Neuronal stem cell (in vitro differentiated cells): ENCODE measurements at regions not wholly inside any gene's neighbourhood (a gene's known extent, or its start where the extent isn't known, plus 50 kb on each side); places are given as distances from the start of the nearest gene placed in this dataset.

Experiments used
- DNase-seq: peaks from one replicate; pipeline ENCODE4 v3.0.0-alpha.2; 2013; ENCODE audit warnings: low spot score
- H2AFZ ChIP-seq: one replicate; pipeline ENCODE4 v1.6.1; 2013; ENCODE audit warnings: mild to moderate bottlenecking, low read length, inconsistent platforms
- H2AK5ac ChIP-seq: 2 replicates; pipeline ENCODE4 v1.6.1; 2013; ENCODE audit warnings: low read depth, mild to moderate bottlenecking, inconsistent platforms, low read length, moderate library complexity, mixed read lengths
- H2BK120ac ChIP-seq: 2 replicates; pipeline ENCODE4 v1.6.1; 2013; ENCODE audit warnings: low read depth, mild to moderate bottlenecking, inconsistent platforms, low read length, moderate library complexity, mixed read lengths
- H2BK12ac ChIP-seq: one replicate; pipeline ENCODE4 v1.6.1; 2013; ENCODE audit warnings: low read length, inconsistent platforms
- H2BK15ac ChIP-seq: 2 replicates; pipeline ENCODE4 v1.6.1; 2013; ENCODE audit warnings: mild to moderate bottlenecking, low read length, inconsistent platforms, mixed read lengths
- H2BK5ac ChIP-seq: one replicate; pipeline ENCODE4 v1.6.1; 2013; ENCODE audit warnings: inconsistent platforms, mild to moderate bottlenecking, low read length, moderate library complexity
- H3K14ac ChIP-seq: one replicate; pipeline ENCODE4 v1.6.1; 2013; ENCODE audit warnings: low read length, inconsistent platforms
- H3K18ac ChIP-seq: 2 replicates; pipeline ENCODE4 v1.6.1; 2013; ENCODE audit warnings: low read length, inconsistent platforms
- H3K23ac ChIP-seq: 2 replicates; pipeline ENCODE4 v1.6.1; 2013; ENCODE audit warnings: low read depth, mild to moderate bottlenecking, mixed read lengths, low read length, inconsistent platforms; ENCODE audit not compliant: poor library complexity
- H3K27ac ChIP-seq: replicated peaks from 3 replicates; pipeline ENCODE4 v1.5.1; 2013; ENCODE audit warnings: low read length, inconsistent platforms
- H3K27me3 ChIP-seq, 3 experiments: 2 replicates each; pipeline ENCODE4 v1.6.1; 2013; ENCODE audit warnings: low read length in 3 of 3, mild to moderate bottlenecking in 2 of 3, inconsistent platforms in 1 of 3, low read depth in 1 of 3, mixed read lengths in 1 of 3, moderate library complexity in 1 of 3; ENCODE audit not compliant: control insufficient read depth in 3 of 3, insufficient read depth in 3 of 3
- H3K36me3 ChIP-seq, 2 donors: replicated peaks in 1 of 2; 2 replicates each; pipeline ENCODE4 v1.6.1; 2013; ENCODE audit warnings: low read length in 2 of 2; ENCODE audit not compliant: control insufficient read depth in 2 of 2, insufficient read depth in 2 of 2
- H3K4ac ChIP-seq: 2 replicates; pipeline ENCODE4 v1.6.1; 2013; ENCODE audit warnings: inconsistent platforms, mild to moderate bottlenecking, low read length, moderate library complexity
- H3K4me1 ChIP-seq, 2 donors: 1 replicate in 1 of 2; 2 replicates in 1 of 2; pipeline ENCODE4 v1.6.1; 2013; ENCODE audit warnings: low read length in 2 of 2, low read depth in 1 of 2; ENCODE audit not compliant: control insufficient read depth in 2 of 2, insufficient read depth in 1 of 2
- H3K4me2 ChIP-seq: one replicate; pipeline ENCODE4 v1.6.1; 2013; ENCODE audit warnings: mild to moderate bottlenecking, low read length, inconsistent platforms; ENCODE audit not compliant: insufficient read depth, poor library complexity, severe bottlenecking
- H3K4me3 ChIP-seq, 2 donors: 2 replicates each; pipeline ENCODE4 v1.5.1; 2013; ENCODE audit warnings: low read length in 2 of 2, mild to moderate bottlenecking in 2 of 2, inconsistent platforms in 1 of 2, moderate library complexity in 1 of 2
- H3K79me1 ChIP-seq: one replicate; pipeline ENCODE4 v1.6.1; 2013; ENCODE audit warnings: low read depth, mild to moderate bottlenecking, inconsistent platforms, low read length, moderate library complexity
- H3K9ac ChIP-seq: one replicate; pipeline ENCODE4 v1.6.1; 2013; ENCODE audit warnings: mild to moderate bottlenecking, low read depth, low read length, inconsistent platforms; ENCODE audit not compliant: poor library complexity
- H3K9me3 ChIP-seq, 2 donors: replicated peaks in 1 of 2; 2 replicates each; pipeline versions ENCODE3 to v1.6.1; 2013; ENCODE audit warnings: low read length in 2 of 2, mild to moderate bottlenecking in 2 of 2, inconsistent platforms in 1 of 2, low read depth in 1 of 2, mixed read lengths in 1 of 2, moderate library complexity in 1 of 2; ENCODE audit not compliant: control insufficient read depth in 2 of 2, insufficient read depth in 1 of 2
- H4K8ac ChIP-seq: one replicate; pipeline ENCODE4 v1.6.1; 2013; ENCODE audit warnings: low read depth, mild to moderate bottlenecking, inconsistent platforms, low read length, moderate library complexity
- H4K91ac ChIP-seq: one replicate; pipeline ENCODE4 v1.6.1; 2013; ENCODE audit warnings: low read length, low read depth, mild to moderate bottlenecking, inconsistent platforms; ENCODE audit not compliant: poor library complexity
- WGBS, 2 donors: extraction: QIAGEN DNeasy Blood & Tissue Kit; methylation state at CpG; one replicate each; pipeline ENCODE4 v1.1.7; 2013; ENCODE audit warnings: missing lambda C conversion rate in 2 of 2, mixed read lengths in 1 of 2; ENCODE audit not compliant: insufficient read length in 2 of 2, insufficient replicate concordance in 1 of 2; ENCODE audit errors: extremely low coverage in 2 of 2; 5-methylcytosine and 5-hydroxymethylcytosine counted together

GRCh38 chr4:81623434-81623833 lies 151.7 kb upstream of the RASGEF1B start:
- no CpG with 5 or more reads among the region's 2 CpGs for WGBS, 2 donors

DNA sequence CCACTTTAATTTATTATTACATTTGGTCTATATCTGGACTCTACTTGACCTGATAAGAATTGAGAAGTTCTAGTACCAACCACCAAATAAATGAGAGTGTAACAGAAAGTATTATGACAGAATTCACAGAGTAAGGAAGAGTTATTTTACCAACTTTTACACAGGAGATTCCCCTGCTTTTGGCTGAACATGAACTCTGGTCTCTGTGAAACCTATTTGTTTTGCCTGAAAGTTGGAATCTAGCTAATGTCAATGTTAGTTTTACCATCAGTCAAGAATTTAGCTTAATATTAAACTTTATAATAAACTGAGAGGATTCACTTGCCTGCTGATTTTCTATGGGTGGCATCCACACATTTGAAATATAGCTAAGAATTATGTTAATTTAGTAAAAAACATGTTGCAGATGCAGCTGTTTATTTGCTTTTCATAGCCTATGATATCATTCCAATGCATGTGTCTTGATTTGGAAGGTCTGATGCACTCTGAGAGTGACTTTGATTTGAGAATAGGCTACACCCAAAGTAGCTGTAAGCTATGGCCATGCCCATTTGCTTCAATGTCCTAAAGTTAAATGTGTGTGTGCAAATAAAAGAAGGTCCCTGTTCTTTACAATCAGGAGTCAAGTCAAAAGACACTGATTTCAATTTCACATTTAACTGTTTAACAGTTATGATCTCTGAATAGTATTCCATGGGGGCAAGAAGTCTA lies 150.9 kb upstream of the RASGEF1B start:
- DNase-seq = no peak
- Histone ChIP-seq H2BK12ac (no peak overlapping the region), H3K27ac (no peak overlapping the region), H2AFZ (no peak overlapping the region), H3K4ac (no peak overlapping the region), H3K36me3 (no peaks in the 10 kb centered on the region), H3K4me2 (no peak overlapping the region), H4K8ac (no peak overlapping the region), H3K14ac (no peak overlapping the region), H3K9me3 (no peaks in the 10 kb centered on the region), H3K23ac (no peak overlapping the region), H3K27me3 (no peaks in the 10 kb centered on the region), H2BK15ac (no peak overlapping the region), H2AK5ac (no peak overlapping the region), H4K91ac (no peak overlapping the region), H3K4me3 (no peak overlapping the region), H3K9ac (no peak overlapping the region), H2BK5ac (no peak overlapping the region), H2BK120ac (no peak overlapping the region), H3K79me1 (no peaks in the 10 kb centered on the region), H3K4me1 (no peaks in the 10 kb centered on the region), H3K18ac (no peak overlapping the region)

More at GRCh38 chr4:81623434-81623833, 151.7 kb upstream of the RASGEF1B start:
- no peak overlapping the region for H3K18ac ChIP-seq
- no peak overlapping the region for H3K4ac ChIP-seq
- H3K23ac ChIP-seq = no peak overlapping the region
- no peak overlapping the region for H3K14ac ChIP-seq
- H3K27me3 ChIP-seq = no peaks in the 10 kb centered on the region
- H3K4me1 ChIP-seq = no peaks in the 10 kb centered on the region
- no peak overlapping the region for H3K4me3 ChIP-seq
- no peak overlapping the region for H3K27ac ChIP-seq
- H3K4me2 ChIP-seq = no peak overlapping the region
- H2AK5ac ChIP-seq = no peak overlapping the region
- no peak overlapping the region for H2BK5ac ChIP-seq
- H3K9ac ChIP-seq = no peak overlapping the region
- no peak overlapping the region for H2BK12ac ChIP-seq
- H2BK120ac ChIP-seq = no peak overlapping the region
- no peak for DNase-seq
- no peak overlapping the region for H4K91ac ChIP-seq
- H3K79me1 ChIP-seq = no peaks in the 10 kb centered on the region
- no peak overlapping the region for H4K8ac ChIP-seq
- no peaks in the 10 kb centered on the region for H3K36me3 ChIP-seq
- H2BK15ac ChIP-seq = no peak overlapping the region
- no peaks in the 10 kb centered on the region for H3K9me3 ChIP-seq
- H2AFZ ChIP-seq = no peak overlapping the region

DNA sequence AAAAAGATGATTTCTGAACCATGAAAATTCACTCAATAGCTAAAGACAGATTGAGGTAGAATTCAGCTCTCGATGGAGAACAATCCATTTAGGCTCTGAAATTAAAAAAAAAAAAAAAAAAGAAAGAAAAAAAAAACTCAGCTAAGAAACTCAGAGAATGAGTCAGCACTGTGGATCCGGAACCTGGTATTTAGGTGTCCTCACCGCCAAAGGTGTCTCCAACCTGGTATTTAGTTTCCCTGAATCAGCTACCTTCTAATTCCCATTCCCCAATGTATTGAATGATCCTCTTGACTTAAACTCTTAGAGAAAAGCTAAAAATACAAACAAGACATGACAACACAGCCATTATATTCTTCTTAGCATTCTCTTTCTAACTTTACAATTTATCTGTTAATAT lies 150.3 kb upstream of the RASGEF1B start:
- H3K4ac ChIP-seq = no peak overlapping the region
- DNase-seq = no peak
- no peaks in the 10 kb centered on the region for H3K9me3 ChIP-seq
- H3K23ac ChIP-seq = no peak overlapping the region
- H3K4me1 ChIP-seq = no peaks in the 10 kb centered on the region
- H2BK15ac ChIP-seq = no peak overlapping the region
- H4K8ac ChIP-seq = no peak overlapping the region
- H3K36me3 ChIP-seq = no peaks in the 10 kb centered on the region
- H3K27me3 ChIP-seq = no peaks in the 10 kb centered on the region
- H3K18ac ChIP-seq = no peak overlapping the region
- no peak overlapping the region for H2BK120ac ChIP-seq
- H3K4me2 ChIP-seq = no peak overlapping the region
- H2BK12ac ChIP-seq = no peak overlapping the region
- no peaks in the 10 kb centered on the region for H3K79me1 ChIP-seq
- no peak overlapping the region for H3K4me3 ChIP-seq
- no peak overlapping the region for H2AK5ac ChIP-seq
- H4K91ac ChIP-seq = no peak overlapping the region
- H3K9ac ChIP-seq = no peak overlapping the region
- H3K14ac ChIP-seq = no peak overlapping the region
- no CpG with 5 or more reads among the region's 3 CpGs for WGBS, 2 donors
- no peak overlapping the region for H2BK5ac ChIP-seq
- no peak overlapping the region for H2AFZ ChIP-seq
- H3K27ac ChIP-seq = no peak overlapping the region

DNA sequence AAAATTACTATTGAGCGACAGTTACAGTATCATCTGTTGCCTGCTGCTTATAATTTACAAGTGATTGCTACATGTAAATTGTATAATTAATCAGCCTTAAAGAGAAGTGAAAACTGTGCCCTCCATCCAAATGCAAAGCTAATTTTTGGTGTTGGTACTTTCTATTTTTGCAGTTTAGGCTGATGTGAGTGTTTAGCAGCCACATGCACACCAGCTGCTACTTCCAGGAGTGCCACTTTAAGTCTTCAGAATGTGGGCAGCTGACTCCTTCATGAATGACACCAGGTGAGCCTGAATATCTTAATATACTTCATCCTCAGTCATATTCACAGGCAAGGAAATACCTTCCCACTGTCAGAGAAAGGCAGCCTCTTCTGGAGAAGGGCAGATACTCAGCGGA lies 149.8 kb upstream of the RASGEF1B start:
- no peak overlapping the region for H3K27ac ChIP-seq

More for the DNA sequence above, 149.8 kb upstream of the RASGEF1B start:
- H3K23ac ChIP-seq = no peak overlapping the region
- H2BK15ac ChIP-seq = no peak overlapping the region
- no peak overlapping the region for H3K18ac ChIP-seq
- H2AK5ac ChIP-seq = no peak overlapping the region
- H3K79me1 ChIP-seq = no peaks in the 10 kb centered on the region
- H2BK120ac ChIP-seq = no peak overlapping the region
- H3K14ac ChIP-seq = no peak overlapping the region
- H3K4me3 ChIP-seq = no peak overlapping the region
- no peak overlapping the region for H3K9ac ChIP-seq
- no peak overlapping the region for H4K8ac ChIP-seq
- H2AFZ ChIP-seq = no peak overlapping the region
- H3K9me3 ChIP-seq = no peaks in the 10 kb centered on the region
- no peaks in the 10 kb centered on the region for H3K27me3 ChIP-seq
- no peaks in the 10 kb centered on the region for H3K36me3 ChIP-seq
- no peaks in the 10 kb centered on the region for H3K4me1 ChIP-seq
- no peak overlapping the region for H4K91ac ChIP-seq
- no peak overlapping the region for H3K4me2 ChIP-seq
- no CpG with 5 or more reads among the region's 2 CpGs for WGBS, 2 donors
- H2BK5ac ChIP-seq = no peak overlapping the region
- no peak overlapping the region for H2BK12ac ChIP-seq
- DNase-seq = no peak
- H3K4ac ChIP-seq = no peak overlapping the region
